ENCODE measurements at regions not wholly inside any gene's neighbourhood (a gene's known extent, or its start where the extent isn't known, plus 50 kb on each side); places are given as distances from the start of the nearest gene placed in this dataset.

DNA sequence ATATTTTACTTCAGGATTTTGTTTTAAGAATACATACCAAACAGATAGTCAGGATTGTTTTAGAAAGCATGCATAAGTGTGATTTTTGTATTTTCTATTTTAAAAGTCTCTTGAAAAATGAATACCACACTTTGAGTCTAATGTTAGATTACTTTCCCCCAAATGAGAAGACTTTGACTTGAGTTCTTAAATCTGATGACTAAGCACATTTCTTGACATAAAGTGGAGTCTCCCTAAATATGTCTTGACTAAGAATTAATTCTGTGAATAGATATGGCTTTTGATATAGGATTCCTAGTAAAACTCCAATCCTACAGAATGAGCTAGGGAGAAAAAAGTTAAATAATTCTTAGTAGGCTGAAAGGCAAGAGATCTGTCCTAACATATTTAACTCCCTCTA, 624.2 kb upstream of the SPRY2 start (continued):
- TF ChIP-seq ZBTB17 (tag by site-specific recombination; IDR thresholded peaks at IDR 0.05): no peak
- TF ChIP-seq ZNF560 (tag by site-specific recombination; IDR thresholded peaks at IDR 0.05; ENCODE audit: borderline replicate concordance): no peak
- no peak for TF ChIP-seq ZNF707 (tag by site-specific recombination; IDR thresholded peaks at IDR 0.05)
- no peak for TF ChIP-seq ZFP69B (tag by site-specific recombination; IDR thresholded peaks at IDR 0.05)
- TF ChIP-seq HOXA7 (CRISPR knock-in tag; IDR thresholded peaks at IDR 0.05; ENCODE audit: borderline replicate concordance): no peak

DNA sequence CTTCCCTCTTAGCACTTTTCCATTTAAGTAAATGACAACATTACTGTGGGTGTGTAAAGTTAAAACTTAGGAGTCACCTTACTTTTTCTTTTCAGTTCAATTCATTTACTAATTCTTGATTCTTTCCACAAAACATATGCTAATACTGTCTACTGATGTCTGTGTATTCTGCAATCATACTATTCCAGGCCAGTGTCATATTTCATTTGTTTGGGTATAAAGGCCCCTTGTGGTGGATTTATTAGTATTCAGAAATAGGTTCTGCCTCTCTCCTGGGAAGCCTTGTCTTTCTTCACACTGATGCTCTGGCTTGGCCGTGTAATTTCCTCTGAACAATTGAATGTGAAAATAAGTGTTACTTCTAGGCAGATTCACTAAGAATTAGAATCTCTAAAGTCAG, 621.9 kb upstream of the SPRY2 start:
- H3K36me3 ChIP-seq (ENCODE audit: control insufficient read depth in 2 of 2, insufficient read depth in 1 of 2, low read length in 2 of 2): no peaks in the 10 kb centered on the region
- CTCF ChIA-PET: interaction anchor here (0.7 kb wide), 1 partner anchor 16 kb away, joined by 4 read pairs; no protein-coding TSS in a partner anchor
- no peaks in the 10 kb centered on the region for H3K4me1 ChIP-seq (ENCODE audit: control insufficient read depth, insufficient read depth, low read length)
- H3K27ac ChIP-seq (ENCODE audit: extremely low read depth, low read depth, low read length): no peak overlapping the region
- no peak overlapping the region for H3K4me3 ChIP-seq (ENCODE audit: low read depth, low read length)
- no peaks in the 10 kb centered on the region for H3K9me3 ChIP-seq (ENCODE audit: control insufficient read depth, insufficient read depth, low read depth, low read length)
- no peak for TF ChIP-seq ZNF311 (tag by site-specific recombination; IDR thresholded peaks at IDR 0.05; ENCODE audit: borderline replicate concordance)
- POLR2A ChIA-PET: no interaction called here

- Histone ChIP-seq H3K9me3 (ENCODE audit: control insufficient read depth, insufficient read depth, low read depth, low read length) (no peaks in the 10 kb centered on the region), H3K4me3 (ENCODE audit: low read depth, low read length) (no peak overlapping the region), H3K4me1 (ENCODE audit: control insufficient read depth, insufficient read depth, low read length) (no peaks in the 10 kb centered on the region), H3K27ac (ENCODE audit: extremely low read depth, low read depth, low read length) (no peak overlapping the region), H3K36me3 (ENCODE audit: control insufficient read depth in 2 of 2, insufficient read depth in 1 of 2, low read length in 2 of 2) (no peaks in the 10 kb centered on the region)
- TF ChIP-seq ZNF621 (tag by site-specific recombination; IDR thresholded peaks at IDR 0.05) (no peak), ZNF670 (tag by site-specific recombination; IDR thresholded peaks at IDR 0.05; ENCODE audit: low read depth) (no peak), HOXA7 (CRISPR knock-in tag; IDR thresholded peaks at IDR 0.05; ENCODE audit: borderline replicate concordance) (no peak), ZNF274 (IDR thresholded peaks at IDR 0.05; ENCODE audit: low read length) (no peak), ZNF274 (tag by site-specific recombination; IDR thresholded peaks at IDR 0.05; ENCODE audit: borderline replicate concordance) (no peak)
- CTCF ChIA-PET: interaction anchor here (0.6 kb wide), 1 partner anchor 22 kb away, joined by 3 read pairs; no protein-coding TSS in a partner anchor
- POLR2A ChIA-PET: no interaction called here
These were observed 621.2 kb upstream of the SPRY2 start for GRCh38 chr13:80962173-80962572.

- Histone ChIP-seq H3K4me1 (ENCODE audit: control insufficient read depth, insufficient read depth, low read length) (no peaks in the 10 kb centered on the region), H3K9me3 (ENCODE audit: control insufficient read depth, insufficient read depth, low read depth, low read length) (no peaks in the 10 kb centered on the region), H3K4me3 (ENCODE audit: low read depth, low read length) (no peak overlapping the region), H3K36me3 (ENCODE audit: control insufficient read depth in 2 of 2, insufficient read depth in 1 of 2, low read length in 2 of 2) (no peaks in the 10 kb centered on the region), H3K27ac (ENCODE audit: extremely low read depth, low read depth, low read length) (no peak overlapping the region)
- CTCF ChIA-PET: interaction anchor here (0.6 to 0.7 kb wide), 2 partner anchors 21 to 69 kb away, joined by 3 to 4 read pairs; no protein-coding TSS in a partner anchor
- POLR2A ChIA-PET: no interaction called here
- TF ChIP-seq ZNF701 (tag by site-specific recombination; IDR thresholded peaks at IDR 0.05): no peak
- TF ChIP-seq ZNF639 (tag by site-specific recombination; IDR thresholded peaks at IDR 0.05): no peak
- no peak for TF ChIP-seq ZXDB (tag by site-specific recombination; IDR thresholded peaks at IDR 0.05)
- TF ChIP-seq, protein P1, sequence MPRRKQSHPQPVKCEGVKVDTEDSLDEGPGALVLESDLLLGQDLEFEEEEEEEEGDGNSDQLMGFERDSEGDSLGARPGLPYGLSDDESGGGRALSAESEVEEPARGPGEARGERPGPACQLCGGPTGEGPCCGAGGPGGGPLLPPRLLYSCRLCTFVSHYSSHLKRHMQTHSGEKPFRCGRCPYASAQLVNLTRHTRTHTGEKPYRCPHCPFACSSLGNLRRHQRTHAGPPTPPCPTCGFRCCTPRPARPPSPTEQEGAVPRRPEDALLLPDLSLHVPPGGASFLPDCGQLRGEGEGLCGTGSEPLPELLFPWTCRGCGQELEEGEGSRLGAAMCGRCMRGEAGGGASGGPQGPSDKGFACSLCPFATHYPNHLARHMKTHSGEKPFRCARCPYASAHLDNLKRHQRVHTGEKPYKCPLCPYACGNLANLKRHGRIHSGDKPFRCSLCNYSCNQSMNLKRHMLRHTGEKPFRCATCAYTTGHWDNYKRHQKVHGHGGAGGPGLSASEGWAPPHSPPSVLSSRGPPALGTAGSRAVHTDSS (tag by site-specific recombination; IDR thresholded peaks at IDR 0.05): no peak
- TF ChIP-seq, protein P2, sequence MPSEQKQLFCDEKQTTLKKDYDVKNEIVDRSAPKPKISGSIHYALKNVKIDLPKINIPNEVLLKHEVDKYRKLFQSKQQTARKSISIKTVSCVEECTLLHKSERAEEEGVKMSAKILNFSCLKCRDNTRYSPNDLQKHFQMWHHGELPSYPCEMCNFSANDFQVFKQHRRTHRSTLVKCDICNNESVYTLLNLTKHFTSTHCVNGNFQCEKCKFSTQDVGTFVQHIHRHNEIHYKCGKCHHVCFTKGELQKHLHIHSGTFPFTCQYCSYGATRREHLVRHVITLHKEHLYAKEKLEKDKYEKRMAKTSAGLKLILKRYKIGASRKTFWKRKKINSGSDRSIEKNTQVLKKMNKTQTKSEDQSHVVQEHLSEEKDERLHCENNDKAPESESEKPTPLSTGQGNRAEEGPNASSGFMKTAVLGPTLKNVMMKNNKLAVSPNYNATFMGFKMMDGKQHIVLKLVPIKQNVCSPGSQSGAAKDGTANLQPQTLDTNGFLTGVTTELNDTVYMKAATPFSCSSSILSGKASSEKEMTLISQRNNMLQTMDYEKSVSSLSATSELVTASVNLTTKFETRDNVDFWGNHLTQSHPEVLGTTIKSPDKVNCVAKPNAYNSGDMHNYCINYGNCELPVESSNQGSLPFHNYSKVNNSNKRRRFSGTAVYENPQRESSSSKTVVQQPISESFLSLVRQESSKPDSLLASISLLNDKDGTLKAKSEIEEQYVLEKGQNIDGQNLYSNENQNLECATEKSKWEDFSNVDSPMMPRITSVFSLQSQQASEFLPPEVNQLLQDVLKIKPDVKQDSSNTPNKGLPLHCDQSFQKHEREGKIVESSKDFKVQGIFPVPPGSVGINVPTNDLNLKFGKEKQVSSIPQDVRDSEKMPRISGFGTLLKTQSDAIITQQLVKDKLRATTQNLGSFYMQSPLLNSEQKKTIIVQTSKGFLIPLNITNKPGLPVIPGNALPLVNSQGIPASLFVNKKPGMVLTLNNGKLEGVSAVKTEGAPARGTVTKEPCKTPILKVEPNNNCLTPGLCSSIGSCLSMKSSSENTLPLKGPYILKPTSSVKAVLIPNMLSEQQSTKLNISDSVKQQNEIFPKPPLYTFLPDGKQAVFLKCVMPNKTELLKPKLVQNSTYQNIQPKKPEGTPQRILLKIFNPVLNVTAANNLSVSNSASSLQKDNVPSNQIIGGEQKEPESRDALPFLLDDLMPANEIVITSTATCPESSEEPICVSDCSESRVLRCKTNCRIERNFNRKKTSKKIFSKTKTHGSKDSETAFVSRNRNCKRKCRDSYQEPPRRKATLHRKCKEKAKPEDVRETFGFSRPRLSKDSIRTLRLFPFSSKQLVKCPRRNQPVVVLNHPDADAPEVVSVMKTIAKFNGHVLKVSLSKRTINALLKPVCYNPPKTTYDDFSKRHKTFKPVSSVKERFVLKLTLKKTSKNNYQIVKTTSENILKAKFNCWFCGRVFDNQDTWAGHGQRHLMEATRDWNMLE (tag by site-specific recombination; conservative IDR thresholded peaks at IDR 0.05; ENCODE audit: low read depth): no peak
- TF ChIP-seq PBX3 (CRISPR knock-in tag; IDR thresholded peaks at IDR 0.05): no peak
- no peak for TF ChIP-seq ZNF366 (tag by site-specific recombination; conservative IDR thresholded peaks at IDR 0.05)
- no peak for TF ChIP-seq ZNF184 (tag by site-specific recombination; IDR thresholded peaks at IDR 0.05)
- no peak for TF ChIP-seq ZNF175 (tag by site-specific recombination; IDR thresholded peaks at IDR 0.05)
- TF ChIP-seq ZNF610 (tag by site-specific recombination; IDR thresholded peaks at IDR 0.05; ENCODE audit: borderline replicate concordance): no peak
- TF ChIP-seq YY2 (tag by site-specific recombination; IDR thresholded peaks at IDR 0.05): no peak
- TF ChIP-seq ZNF624 (tag by site-specific recombination; IDR thresholded peaks at IDR 0.05): no peak
These were observed 616.2 kb upstream of the SPRY2 start for GRCh38 chr13:80957019-80957655.
